GM18517 (cell line): ENCODE measurements at regions not wholly inside any gene's neighbourhood (a gene's known extent, or its start where the extent isn't known, plus 50 kb on each side); places are given as distances from the start of the nearest gene placed in this dataset.

ENCODE experiments used
- ATAC-seq: cut with Tn5 transposase; IDR thresholded peaks from one replicate; pipeline ENCODE4 v1.9.1; 2021; ENCODE audit warnings: mild to moderate bottlenecking, moderate library complexity; ENCODE audit not compliant: unreplicated experiment

DNA sequence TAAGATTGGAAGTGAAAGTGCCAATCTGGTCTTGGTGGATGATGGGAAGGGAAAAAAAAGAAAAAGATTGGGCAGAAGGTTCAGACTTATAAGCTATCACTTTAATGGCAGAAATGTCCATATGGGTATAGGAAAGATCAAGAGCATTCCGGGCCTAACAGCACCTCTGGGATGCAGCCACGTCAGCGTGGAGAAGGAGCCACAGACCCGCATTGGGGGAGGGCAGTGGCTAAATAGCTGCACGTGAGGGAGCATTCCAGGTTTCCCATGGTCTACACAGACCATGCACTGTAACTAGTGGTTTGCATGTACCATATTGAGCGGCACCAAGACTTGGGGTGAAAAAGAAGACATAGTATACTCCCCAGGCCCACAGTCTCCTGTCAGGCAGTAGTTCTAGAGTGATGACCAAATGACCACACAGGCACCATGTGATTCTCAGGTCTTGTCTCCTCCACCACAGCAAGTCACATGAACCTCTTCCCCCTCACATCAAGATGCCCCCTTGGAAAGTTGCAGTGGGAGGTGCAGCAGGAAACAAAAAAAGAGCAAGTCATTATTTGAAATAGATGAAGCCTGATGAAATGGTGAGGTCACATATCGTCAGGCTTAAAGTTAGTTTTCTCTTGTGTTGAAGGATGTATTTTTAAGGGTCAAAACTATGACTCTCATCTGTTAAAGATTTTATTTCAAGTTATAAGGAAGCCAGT lies 94.4 kb upstream of the TNFAIP3 start:
- ATAC-seq = no peak

DNA sequence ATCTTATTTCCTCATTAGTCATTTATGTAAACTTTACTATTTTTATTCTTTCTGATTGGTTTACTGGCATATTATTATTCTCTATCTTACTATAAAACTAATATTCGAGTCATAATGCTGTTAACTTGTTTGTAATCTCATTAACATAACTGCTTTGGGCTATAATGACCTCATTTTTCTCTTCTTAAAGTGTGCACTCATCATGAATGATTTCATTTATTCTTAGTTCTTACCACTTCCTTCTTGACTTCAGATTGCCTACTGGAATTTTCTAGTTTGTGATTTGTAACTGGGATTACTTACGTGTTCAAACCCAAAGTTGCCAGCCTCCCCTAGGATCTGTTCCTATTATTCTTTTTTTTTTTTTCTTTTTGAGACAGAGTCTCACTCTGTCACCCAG lies 91.8 kb upstream of the TNFAIP3 start:
- no peak for ATAC-seq

DNA sequence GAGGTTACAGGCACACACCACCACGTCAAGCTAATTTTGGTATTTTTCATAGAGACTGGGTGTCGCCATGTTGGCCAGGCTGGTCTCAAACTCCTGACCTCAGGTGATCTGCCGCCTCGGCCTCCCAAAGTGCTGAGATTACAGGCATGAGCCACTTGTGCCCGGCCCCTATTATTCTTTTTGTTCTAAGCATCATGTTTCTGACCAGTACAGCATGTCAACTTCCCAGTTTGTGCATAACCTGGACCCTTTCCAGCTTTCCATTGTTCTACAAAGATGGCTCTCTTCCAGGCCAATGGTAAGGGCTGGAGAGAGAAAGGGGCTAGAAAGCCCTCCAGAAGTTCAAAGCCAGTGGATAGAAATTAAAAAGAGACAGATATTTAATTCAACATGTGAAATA lies 91.3 kb upstream of the TNFAIP3 start:
- no peak for ATAC-seq

DNA sequence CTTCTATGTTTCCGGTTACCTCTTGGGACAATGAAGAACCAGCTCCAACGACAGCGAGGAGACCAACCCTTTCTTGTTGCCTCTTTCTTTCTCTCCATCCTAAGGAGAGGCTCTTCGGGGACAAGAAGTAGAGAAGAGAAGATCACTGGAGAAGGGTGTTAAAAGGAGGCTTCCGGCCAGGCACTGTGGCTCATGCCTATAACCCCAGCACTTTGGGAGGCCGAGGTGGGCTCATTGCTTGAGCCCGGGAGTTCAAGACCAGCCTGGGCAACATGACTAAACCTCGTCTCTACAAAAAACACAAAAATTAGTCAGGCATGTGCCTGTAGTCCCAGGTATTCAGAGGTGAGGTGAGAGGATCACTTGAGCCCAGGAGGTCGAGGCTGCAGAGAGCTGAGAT lies 90.8 kb upstream of the TNFAIP3 start:
- ATAC-seq = no peak

DNA sequence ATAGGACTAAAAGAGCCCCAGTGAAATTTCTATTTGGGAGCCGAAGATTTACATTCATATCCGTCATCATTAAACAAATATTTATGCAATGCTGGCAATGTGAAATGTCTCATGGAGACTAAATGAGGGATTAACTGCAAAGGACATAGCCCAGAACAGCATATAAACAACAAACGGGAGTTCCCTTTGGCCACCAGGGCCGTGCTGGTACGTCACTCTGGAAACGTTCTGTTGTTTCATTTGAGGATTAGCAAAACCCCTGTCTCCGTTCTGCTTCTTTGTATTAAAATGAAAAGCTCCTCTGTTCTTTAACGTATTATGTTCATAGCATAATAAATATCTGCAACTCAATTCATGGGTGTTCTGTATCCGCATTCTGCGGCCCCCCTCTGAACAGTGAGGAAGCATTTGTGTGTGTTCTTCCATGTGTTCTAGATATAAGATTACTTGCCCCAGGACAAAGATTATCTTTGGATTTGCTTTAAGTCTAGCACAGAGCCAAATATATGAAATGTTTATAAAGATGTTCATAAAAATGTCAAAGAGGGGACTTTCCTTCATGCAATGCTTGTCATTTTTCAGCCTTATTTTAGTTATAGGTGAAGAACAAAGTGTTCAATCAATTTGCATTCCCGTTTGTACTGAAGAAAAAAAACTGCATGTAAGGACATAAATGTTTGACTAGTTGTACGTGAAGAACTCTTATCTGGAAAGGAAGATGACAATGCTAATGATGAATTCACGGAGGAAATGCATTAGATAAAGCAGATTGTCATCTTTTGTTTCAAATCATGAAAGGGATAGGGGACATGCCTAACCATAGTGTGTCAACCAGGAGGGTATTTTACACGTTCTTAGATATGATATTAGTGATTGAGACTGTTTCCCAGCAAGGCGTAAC lies 90.0 kb upstream of the TNFAIP3 start:
- ATAC-seq = no peak

DNA sequence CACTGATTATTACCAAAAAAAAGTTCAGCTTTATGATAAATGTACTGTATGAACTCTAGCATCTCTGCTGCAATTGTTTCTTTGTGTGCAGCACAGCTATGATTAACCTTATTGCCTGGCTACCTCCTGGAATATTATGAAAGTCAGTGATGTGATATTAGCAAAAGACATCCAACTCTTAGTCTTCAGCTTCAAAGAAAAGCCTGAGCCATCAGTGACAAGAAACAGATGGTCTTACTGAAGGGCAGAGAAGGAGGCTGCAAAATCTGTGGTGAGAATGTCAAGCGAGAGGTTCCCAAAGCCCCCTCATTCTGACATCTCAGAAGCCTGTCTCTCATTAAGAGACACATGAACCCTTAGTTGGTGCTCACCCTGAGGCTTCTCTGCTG lies 89.4 kb upstream of the TNFAIP3 start:
- ATAC-seq = no peak

DNA sequence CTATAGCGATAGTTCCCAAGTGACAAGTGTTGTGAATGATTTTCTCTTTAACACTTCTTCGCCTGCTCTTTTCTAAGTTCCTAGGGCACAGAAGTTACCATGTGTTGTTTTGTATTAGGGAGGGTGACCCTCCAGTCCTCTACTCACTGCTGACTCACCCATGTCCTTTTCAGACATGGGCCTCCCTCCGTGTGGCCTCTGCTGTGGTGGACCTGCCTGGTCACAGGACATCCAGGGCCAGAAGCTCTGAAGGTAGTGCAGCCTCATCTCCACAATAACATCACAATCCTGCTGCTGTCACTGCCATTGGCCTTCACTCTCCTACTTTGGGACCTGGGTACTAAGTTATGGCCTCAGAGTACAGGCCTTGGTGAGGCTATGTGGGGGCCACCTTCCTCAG lies 87.1 kb upstream of the TNFAIP3 start:
- no peak for ATAC-seq

DNA sequence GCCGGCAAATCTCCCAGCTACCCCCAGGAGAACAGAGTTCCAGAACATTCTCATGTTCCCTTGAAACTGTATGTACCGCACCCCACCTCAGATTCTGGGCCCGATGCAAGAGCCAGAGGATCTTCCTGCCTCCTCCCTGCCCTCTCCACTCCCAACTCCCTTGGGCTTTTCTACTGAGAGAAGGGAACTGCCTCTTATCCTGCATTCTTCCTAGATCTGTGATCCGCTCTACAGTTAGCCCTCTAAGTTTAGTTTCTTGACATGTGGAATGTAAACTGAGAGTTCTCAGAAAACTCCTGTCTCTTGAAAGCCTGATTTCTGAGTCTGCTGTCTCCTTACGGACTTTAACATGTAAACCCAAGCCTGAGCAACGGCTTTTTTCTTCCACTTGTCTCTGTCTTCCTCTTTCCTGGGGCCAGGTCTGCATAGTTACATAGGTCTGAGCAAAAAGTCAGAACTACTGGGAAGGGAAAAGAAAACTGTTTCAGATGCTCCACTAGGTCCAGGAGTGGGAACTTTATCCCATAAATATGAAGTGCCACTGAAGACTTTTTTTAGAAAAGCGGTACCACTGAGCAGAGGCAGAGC lies 86.5 kb upstream of the TNFAIP3 start:
- ATAC-seq = no peak

DNA sequence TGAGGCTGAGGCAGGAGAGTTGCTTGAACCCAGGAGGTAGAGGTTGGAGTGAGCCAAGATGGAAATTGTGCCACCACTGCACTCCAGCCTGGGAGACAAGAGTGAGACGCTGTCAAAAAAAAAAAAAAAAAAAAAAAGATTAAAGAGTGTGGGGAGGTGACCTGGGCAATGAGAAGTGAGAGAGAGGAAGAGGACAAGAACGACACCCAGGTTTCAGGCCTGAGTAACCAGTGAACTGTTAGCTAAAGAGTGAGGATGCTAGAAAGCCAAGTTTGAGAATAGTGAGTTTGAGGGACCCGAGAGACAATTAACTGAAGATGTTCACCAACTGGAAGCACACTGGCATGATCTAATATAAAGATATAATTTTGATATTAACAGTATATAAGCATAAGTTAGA lies 85.4 kb upstream of the TNFAIP3 start:
- no peak for ATAC-seq

DNA sequence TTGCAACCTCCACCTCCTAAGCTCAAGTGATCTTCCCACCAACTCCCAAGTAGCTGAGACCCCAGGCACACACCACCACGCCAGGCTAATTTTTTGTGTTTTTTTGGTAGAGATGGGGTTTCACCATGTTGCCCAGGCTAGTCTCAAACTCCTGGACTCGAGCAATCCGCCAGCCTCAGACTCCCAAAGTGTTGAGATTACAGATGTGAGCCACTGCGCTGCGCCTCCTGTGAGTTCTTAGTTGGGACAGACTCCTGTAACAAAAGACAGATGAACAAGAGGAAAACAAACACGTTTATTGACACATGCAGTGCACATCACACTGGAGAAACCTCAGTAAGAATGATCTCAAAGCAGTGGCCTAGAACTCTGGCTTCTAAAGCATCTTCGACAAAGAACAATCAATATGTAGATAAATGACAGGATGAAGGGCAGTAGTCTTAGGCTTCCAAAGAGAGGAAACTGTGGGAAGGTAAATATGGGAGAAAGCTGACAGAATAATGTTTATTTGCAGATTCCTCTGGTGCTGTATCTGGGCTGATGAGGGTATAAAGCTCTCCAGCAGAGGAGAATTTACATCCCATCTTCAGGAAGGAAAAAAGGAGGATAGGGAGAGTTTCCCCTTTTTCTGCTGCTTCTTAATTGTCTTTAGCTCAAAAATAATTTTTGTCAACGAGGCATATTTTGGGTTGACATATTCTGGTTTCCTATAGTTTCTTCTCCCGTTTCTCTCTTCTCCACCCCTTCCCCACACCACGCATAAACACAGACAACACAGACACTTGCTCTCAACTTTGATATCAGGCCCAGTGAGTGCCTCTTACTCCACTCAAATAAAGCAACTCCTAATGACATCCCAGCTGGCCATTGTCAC lies 84.7 kb upstream of the TNFAIP3 start:
- ATAC-seq = no peak

DNA sequence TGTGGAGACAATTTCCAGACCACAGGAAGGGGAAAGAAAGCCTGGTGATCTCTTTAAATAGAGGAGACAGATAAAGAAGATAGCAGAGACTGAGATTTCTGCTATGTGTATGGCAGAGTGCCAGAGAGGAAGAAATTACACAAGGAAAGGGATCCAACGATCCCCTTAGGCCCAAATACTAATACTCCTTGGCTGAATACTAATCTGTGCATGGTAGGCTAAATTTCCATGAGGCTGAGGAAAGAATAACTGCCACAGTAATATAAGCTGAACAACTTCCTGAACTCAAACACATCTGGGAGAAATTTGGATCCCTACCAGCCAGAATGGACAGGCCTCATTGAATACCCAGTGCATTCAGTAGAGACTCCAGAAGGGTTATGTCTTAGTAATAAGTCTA lies 83.3 kb upstream of the TNFAIP3 start:
- ATAC-seq = no peak

DNA sequence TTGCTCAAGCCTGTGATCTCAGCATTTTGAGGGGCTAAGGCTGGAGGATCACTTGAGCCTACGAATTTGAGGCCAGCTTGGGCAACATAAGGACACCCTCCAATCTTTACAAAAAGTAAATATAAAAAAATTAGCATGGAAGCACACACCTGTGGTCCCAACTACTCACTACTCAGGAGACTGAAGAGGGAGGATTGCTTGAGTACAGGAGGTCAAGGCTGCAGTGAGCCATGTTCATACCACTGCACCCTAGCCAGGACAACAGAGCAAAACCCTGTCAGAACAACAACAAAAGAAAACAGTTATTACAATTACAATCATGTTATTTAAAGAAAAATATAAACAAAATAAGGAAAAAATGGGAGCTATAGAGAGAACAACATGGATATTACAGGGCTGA lies 82.5 kb upstream of the TNFAIP3 start:
- no peak for ATAC-seq

DNA sequence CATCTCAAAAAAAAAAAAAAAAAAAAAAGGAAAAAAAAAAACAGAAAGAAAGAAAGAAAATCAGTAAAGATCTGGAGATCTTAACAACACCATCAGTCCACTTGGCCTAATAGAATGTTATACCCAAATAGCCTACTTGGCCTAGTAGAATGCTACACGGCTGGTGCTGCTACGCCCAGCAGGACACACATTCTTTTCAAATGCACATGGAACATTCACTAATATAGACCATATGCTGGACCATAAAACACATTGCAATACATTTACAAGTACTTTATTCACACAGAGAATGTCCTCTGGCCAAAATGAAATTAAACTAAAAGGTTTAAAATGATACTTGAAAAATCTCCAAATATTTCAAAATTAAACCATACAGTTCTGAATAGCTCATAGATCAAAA lies 80.0 kb upstream of the TNFAIP3 start:
- no peak for ATAC-seq

DNA sequence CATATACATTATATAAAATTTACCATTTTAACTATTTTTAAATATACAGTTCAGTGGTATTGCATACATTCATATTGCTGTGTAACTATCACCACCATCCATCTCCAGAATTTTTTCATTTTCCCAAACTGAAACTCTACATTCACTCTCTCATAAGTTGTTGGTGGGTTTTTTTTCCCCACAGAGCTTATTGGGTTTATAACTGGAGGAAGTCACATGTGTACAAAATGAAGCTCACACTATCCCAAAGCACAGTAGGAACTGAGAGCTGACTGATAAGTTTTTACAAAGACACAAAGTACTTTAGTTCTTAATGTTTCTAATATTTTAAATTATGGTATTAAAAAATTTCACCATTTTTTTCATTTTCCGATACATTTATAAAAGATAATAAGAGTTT lies 78.8 kb upstream of the TNFAIP3 start:
- ATAC-seq = no peak

DNA sequence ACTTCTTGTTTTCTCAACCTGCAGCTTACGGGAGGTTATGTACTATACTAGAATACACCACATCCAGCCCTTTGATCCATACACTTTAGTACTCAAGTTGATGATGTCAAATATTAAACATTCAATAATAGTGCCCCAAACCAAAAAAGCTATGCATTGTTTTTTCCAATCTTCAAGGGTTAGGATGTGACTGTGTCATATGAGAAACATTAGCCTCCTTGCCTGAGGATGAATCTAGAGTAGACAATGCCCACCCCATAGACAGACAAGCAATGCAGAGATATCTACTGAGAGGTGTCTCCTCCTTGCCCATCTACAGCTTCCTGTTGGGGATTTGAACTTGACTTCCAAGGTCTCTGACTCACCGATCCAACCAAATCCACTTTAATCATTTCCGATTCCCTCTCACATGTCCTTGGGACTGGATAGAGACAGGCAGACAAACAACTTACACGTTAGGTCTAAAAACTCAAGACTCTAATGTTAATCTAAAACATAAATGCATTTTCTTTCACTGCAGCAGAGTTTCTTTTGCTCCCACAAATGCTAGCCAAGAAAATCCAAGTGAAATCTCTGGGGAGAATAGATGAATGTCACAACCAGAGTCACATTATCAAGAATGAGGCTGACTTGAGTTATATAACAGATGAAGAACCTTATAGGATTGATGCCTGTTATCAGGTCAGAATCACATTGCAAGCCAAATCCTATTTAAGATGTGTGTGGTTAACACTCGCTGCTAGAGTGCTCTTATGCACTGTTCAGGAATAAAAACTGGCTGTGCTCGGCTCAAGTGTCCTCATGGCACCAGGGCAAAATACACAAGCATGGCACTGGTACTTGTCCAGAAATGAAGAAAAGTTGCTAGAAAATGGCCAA lies 75.5 kb upstream of the TNFAIP3 start:
- no peak for ATAC-seq

DNA sequence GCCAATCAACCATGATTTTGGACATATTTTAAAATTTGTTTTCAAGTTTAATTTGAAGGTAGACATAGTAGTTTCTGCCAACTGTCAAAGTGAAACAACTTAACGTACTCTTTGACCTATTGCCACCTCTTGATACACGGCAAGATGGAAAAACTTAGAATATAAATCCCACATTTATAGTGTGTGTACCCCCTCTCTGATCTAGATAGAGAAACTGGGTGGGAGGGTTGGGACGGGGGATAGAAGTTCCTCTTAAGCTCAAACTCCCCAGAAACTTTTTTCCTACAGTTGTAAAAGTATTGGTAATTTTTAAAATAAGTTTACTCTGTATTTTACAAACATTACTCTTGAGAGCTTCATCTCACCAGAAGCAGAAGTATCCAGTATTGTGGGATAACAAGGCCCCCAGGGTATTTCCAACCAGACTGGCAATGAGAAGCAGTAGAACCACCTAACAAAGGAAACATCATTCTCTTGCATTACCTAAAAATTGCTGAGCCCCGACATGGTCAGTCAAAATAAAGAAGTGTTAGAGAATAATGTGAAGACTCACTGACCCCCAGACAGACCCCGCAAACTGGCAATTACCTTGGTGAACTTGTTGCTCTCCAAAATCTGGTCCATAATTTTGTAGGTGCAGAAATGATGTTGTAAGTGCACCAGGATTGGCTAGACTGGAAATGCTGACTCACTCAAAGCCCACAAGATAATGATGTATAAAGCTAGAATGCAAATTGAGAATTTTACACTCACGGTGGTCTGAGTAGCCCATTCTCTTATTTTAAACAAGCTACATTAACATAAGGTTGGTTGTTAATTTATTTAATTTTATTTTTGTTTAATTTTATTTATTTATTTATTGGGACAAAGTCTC lies 74.7 kb upstream of the TNFAIP3 start:
- peak; percentile 40 for ATAC-seq

DNA sequence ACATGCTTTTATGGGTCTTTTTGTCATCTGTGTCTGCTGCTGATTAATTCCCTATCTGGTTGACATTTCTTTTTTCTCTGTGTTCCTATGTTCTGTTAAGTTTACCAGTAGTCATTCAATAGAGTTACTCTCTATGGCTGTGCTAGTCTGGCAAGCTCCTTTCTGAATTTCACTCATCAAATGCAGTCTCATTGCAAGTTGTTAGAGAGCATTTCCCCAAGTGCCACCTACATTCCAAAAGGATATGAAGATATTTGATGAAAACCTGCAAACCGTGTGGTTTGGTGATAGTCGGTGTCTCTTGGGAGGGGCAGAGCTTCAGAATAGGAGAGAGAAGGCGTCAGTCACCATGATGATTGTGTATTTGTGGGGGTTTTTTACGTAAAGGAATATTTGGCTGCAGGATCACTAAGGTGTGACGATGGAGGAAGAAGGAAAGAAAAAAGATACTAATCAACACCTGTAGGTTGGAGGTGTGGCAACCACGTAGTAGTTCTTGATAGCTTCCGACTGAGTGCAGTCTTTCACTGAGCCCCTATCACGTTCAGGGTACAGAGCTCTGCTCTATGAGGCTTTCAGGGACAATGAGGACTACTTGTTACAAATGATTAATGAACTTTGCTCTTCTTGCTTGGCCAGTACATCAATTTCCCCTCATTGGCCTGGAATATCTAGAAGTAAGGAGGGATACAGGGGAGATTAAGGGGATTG lies 73.1 kb upstream of the TNFAIP3 start:
- no peak for ATAC-seq

DNA sequence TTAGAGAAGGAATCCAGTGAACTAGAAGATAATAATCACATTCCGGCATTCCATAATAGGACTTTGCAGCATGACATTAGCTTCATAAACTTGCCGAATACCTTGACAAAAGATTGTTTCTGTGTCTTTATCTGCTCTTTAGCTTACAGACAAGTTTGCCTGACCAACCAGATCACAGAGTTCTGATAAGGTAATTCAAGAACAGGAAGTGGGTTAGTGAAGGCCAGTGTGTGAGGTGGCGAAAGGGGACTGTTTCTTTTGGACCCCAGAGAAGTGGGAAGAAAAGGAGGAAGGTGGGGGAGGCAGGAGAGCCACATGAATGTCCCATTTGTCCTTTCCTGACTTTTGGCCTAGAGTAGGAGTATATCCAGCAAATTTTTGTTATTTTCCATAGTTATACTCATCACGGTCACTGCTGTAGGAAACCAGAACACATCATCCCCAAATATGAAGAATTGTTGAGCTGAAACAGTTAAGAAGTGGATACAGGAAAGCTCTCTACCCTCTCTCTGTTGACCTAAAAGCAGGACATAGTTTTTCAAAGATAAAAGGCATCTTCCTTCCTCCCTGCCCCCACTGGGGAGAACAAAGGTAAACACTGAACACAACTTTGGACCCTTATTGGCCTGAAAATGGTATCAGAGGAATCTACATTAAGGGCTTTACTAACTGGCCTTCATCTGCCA lies 72.4 kb upstream of the TNFAIP3 start:
- no peak for ATAC-seq
